Thoracic aorta (tissue), 2 donors: ENCODE measurements at regions not wholly inside any gene's neighbourhood (a gene's known extent, or its start where the extent isn't known, plus 50 kb on each side); places are given as distances from the start of the nearest gene placed in this dataset.

Source experiments
- ATAC-seq: fragments of 150-250 bp; one replicate; pipeline ENCODE4 v1.8.0; 2017; ENCODE audit warnings: low read depth; ENCODE audit not compliant: insufficient number of reproducible peaks, low FRiP score
- DNase-seq: peaks from one replicate; pipeline ENCODE4 v3.0.0-alpha.2; 2020; ENCODE audit warnings: low spot score
- H3K27ac ChIP-seq, 2 donors: fragments of 200-600 bp; sonication (generic); 1 replicate in 1 of 2; 2 replicates in 1 of 2; pipeline ENCODE4 v1.5.1; 2016; ENCODE audit warnings: mild to moderate bottlenecking in 2 of 2, moderate library complexity in 2 of 2
- H3K27me3 ChIP-seq: fragments of 200-600 bp; sonication (generic); replicated peaks from 2 replicates; pipeline ENCODE4 v1.6.0; 2016; ENCODE audit warnings: mild to moderate bottlenecking; ENCODE audit not compliant: insufficient read depth
- H3K36me3 ChIP-seq: fragments of 200-600 bp; sonication (generic); one replicate; pipeline ENCODE4 v1.5.1; 2016
- H3K4me1 ChIP-seq, 2 donors: fragments of 200-600 bp; sonication (generic); 1 replicate in 1 of 2; 2 replicates in 1 of 2; pipeline versions ENCODE4 v1.5.1 to v1.6.0; 2016; ENCODE audit warnings: low read depth in 2 of 2, mild to moderate bottlenecking in 1 of 2; ENCODE audit not compliant: control insufficient read depth in 1 of 2
- H3K4me3 ChIP-seq: fragments of 200-600 bp; sonication (generic); 2 replicates; pipeline ENCODE4 v1.5.1; 2016; ENCODE audit warnings: mild to moderate bottlenecking
- H3K9me3 ChIP-seq: fragments of 200-600 bp; sonication (generic); 2 replicates; pipeline ENCODE4 v1.5.1; 2016
- TF ChIP-seq, protein P1 (sequence below): fragments of 200-600 bp; sonication (generic); IDR thresholded peaks from one replicate; pipeline ENCODE4 v1.5.1; 2019; ENCODE audit warnings: antibody characterized with exemption

DNA sequence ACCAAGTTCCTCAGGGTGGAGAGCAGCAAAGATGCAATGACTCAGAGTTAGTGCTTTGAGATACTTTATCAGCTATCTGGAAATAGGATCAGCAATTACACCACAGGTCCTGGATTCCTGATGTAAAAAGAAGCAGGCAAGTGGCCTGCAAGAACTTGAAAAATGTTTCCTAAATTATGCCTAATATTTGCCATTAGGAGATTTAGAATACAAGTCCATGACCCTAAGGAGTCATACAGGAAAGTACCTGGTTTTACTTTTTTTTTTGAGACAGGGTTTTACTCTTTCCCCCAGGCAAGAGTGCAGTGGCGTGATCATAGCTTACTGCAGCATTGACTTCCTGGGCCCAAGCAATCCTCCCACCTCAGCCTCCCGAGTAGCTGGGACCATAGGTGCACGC is 78.8 kb upstream of the CRBN start:
- H3K4me1 ChIP-seq: no peaks in the 10 kb centered on the region
- TF ChIP-seq, protein P1, sequence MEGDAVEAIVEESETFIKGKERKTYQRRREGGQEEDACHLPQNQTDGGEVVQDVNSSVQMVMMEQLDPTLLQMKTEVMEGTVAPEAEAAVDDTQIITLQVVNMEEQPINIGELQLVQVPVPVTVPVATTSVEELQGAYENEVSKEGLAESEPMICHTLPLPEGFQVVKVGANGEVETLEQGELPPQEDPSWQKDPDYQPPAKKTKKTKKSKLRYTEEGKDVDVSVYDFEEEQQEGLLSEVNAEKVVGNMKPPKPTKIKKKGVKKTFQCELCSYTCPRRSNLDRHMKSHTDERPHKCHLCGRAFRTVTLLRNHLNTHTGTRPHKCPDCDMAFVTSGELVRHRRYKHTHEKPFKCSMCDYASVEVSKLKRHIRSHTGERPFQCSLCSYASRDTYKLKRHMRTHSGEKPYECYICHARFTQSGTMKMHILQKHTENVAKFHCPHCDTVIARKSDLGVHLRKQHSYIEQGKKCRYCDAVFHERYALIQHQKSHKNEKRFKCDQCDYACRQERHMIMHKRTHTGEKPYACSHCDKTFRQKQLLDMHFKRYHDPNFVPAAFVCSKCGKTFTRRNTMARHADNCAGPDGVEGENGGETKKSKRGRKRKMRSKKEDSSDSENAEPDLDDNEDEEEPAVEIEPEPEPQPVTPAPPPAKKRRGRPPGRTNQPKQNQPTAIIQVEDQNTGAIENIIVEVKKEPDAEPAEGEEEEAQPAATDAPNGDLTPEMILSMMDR: no peak
- H3K36me3 ChIP-seq: no peaks in the 10 kb centered on the region
- H3K9me3 ChIP-seq: no peaks in the 10 kb centered on the region
- no peaks in the 10 kb centered on the region for H3K27me3 ChIP-seq
- H3K27ac ChIP-seq: no peak overlapping the region
- ATAC-seq (no peak), DNase-seq (no peak)
- H3K4me3 ChIP-seq: no peak overlapping the region

DNA sequence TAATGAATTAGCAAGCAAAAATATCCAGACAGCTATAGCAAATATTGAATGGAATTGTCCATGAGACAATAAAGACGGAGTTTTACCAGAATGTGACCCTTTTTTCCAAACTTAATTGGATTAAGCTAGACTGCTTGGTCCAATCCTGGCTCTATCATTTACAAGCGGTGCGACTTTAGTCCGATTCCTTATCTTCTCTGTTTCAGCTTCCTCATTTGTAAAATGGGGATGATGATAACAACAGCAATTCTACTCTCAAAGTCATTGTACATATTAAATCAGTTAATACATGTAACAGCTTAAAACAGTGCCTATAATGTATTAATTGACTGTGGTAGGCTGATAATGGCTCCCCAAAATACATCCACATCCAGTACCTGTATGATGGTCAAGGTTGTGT is 62.1 kb upstream of the CRBN start:
- Histone ChIP-seq H3K27ac (no peak overlapping the region), H3K4me3 (no peak overlapping the region), H3K4me1 (no peaks in the 10 kb centered on the region), H3K9me3 (no peaks in the 10 kb centered on the region), H3K27me3 (no peaks in the 10 kb centered on the region), H3K36me3 (no peaks in the 10 kb centered on the region)
- TF ChIP-seq, protein P1: no peak
- ATAC-seq: no peak
- no peak for DNase-seq

DNA sequence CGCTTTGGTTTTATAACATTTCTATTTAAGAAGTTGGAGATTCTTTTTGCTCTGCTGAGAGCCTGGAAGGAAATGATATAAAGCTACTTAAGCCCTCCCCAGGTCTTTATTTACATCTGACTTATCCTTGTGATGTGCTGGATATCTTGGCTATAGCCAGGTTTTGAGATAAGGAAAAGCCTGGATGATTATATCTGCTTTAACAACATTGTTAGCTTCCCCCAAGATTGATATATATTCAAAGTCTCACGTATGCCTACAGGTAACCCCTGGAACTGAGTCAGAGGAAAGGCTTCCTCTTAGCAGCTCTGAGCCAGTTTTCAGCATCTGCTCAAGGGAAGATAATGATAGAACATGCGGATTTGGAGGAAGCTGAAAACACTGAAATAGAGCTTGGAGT is 61.5 kb upstream of the CRBN start:
- no peak overlapping the region for H3K27ac ChIP-seq
- TF ChIP-seq, protein P1: no peak

DNA sequence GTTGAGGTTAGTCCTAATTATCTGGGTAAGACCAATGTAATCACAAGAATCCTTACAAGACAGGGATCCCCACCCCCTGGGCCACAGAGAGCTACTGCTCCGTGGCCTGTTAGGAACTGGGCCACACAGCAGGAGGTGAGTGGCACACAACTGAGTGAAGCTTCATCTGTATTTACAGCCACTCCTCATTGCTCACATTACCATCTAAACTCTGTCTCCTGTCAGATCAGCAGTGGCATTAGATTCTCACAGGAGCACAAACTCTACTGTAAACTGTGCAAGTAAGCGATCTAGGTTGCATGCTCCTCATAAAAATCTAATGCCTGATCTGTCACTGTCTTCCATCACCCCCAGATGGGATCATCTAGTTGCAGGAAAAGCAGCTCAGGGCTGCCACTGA is 58.5 kb upstream of the CRBN start:
- Histone ChIP-seq H3K27ac (no peak overlapping the region), H3K4me1 (no peaks in the 10 kb centered on the region), H3K27me3 (no peaks in the 10 kb centered on the region), H3K4me3 (no peak overlapping the region), H3K36me3 (no peaks in the 10 kb centered on the region), H3K9me3 (no peaks in the 10 kb centered on the region)
- DNase-seq (no peak), ATAC-seq (no peak)
- TF ChIP-seq, protein P1: no peak

More for the DNA sequence above, 61.5 kb upstream of the CRBN start:
- no peaks in the 10 kb centered on the region for H3K9me3 ChIP-seq
- no peak overlapping the region for H3K4me3 ChIP-seq
- DNase-seq: no peak
- no peaks in the 10 kb centered on the region for H3K4me1 ChIP-seq
- H3K36me3 ChIP-seq: no peaks in the 10 kb centered on the region
- H3K27me3 ChIP-seq: no peaks in the 10 kb centered on the region
- ATAC-seq: no peak

DNA sequence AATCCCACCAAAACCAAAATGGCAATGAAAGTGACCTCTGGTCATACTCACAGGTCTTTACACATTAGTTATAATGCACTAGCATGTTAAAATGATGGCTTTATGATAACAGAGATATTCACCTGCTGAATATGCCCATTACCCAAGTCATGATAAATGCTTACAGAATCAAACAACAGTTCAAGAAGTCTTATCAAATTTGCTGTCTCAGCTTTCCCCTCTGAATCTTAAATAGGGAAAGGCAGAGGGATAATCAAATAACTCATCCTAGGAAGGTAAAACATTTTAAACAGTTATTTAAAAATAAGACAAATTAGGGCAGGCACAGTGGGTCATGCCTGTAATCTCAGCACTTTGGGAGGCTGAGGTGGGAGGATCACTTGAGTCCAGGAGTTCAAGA is 52.8 kb upstream of the CRBN start:
- no peak overlapping the region for H3K27ac ChIP-seq

More for the DNA sequence above, 52.8 kb upstream of the CRBN start:
- TF ChIP-seq, protein P1: no peak
- H3K4me3 ChIP-seq: no peak overlapping the region
- ATAC-seq (no peak), DNase-seq (no peak)
- peaks cover 5% of the 10 kb centered on the region in 2 donors for H3K4me1 ChIP-seq
- H3K27me3 ChIP-seq: no peaks in the 10 kb centered on the region
- no peaks in the 10 kb centered on the region for H3K36me3 ChIP-seq
- no peaks in the 10 kb centered on the region for H3K9me3 ChIP-seq
